ENCODE measurements at regions not wholly inside any gene's neighbourhood (a gene's known extent, or its start where the extent isn't known, plus 50 kb on each side); places are given as distances from the start of the nearest gene placed in this dataset.

- DNase-seq (ENCODE audit: low read depth) = no peak
These were observed 145.6 kb upstream of the GALNT17 start for GRCh38 chr7:70986297-70986696.

GRCh38 chr7:70994176-70994575 lies 137.8 kb upstream of the GALNT17 start:
- no peak for DNase-seq (ENCODE audit: low read depth)

GRCh38 chr7:70997261-70997660 lies 134.7 kb upstream of the GALNT17 start:
- DNase-seq (ENCODE audit: low read depth) = no peak

- DNase-seq (ENCODE audit: low read depth) = no peak
These were observed 126.8 kb upstream of the GALNT17 start for GRCh38 chr7:71005109-71005508.

GRCh38 chr7:71009636-71010035 lies 122.3 kb upstream of the GALNT17 start:
- DNase-seq (ENCODE audit: low read depth) = no peak

GRCh38 chr7:71015252-71015900 lies 116.6 kb upstream of the GALNT17 start:
- no peak for DNase-seq (ENCODE audit: low read depth)

- DNase-seq (ENCODE audit: low read depth) = no peak
These were observed 115.5 kb upstream of the GALNT17 start for GRCh38 chr7:71016401-71016800.

GRCh38 chr7:71017602-71018001 lies 114.3 kb upstream of the GALNT17 start:
- no peak for DNase-seq (ENCODE audit: low read depth)

GRCh38 chr7:71019706-71020105 lies 112.2 kb upstream of the GALNT17 start:
- DNase-seq (ENCODE audit: low read depth) = no peak

GRCh38 chr7:71021131-71021530 lies 110.8 kb upstream of the GALNT17 start:
- no peak for DNase-seq (ENCODE audit: low read depth)

GRCh38 chr7:71026680-71027079 lies 105.3 kb upstream of the GALNT17 start:
- no peak for DNase-seq (ENCODE audit: low read depth)

GRCh38 chr7:71034243-71034642 lies 97.7 kb upstream of the GALNT17 start:
- no peak for DNase-seq (ENCODE audit: low read depth)

- no peak for DNase-seq (ENCODE audit: low read depth)
These were observed 89.4 kb upstream of the GALNT17 start for GRCh38 chr7:71042591-71042990.

- DNase-seq (ENCODE audit: low read depth) = no peak
These were observed 81.5 kb upstream of the GALNT17 start for GRCh38 chr7:71050492-71050891.

GRCh38 chr7:71055504-71055903 lies 76.4 kb upstream of the GALNT17 start:
- DNase-seq (ENCODE audit: low read depth) = no peak

GRCh38 chr7:71077743-71078476 lies 54.0 kb upstream of the GALNT17 start:
- DNase-seq (ENCODE audit: low read depth) = no peak
